Ishikawa (cell line): ENCODE measurements at regions not wholly inside any gene's neighbourhood (a gene's known extent, or its start where the extent isn't known, plus 50 kb on each side); places are given as distances from the start of the nearest gene placed in this dataset.

Experiments
- CEBPB ChIP-seq: IDR thresholded peaks from 2 replicates; pipeline ENCODE4 v1.6.1; 2012
- CREB1 ChIP-seq: IDR thresholded peaks from 2 replicates; pipeline ENCODE4 v1.6.1; 2012; ENCODE audit warnings: low read depth
- EGR1 ChIP-seq: IDR thresholded peaks from 2 replicates; pipeline ENCODE4 v1.6.1; 2012
- EP300 ChIP-seq: IDR thresholded peaks from 2 replicates; pipeline ENCODE4 v1.6.1; 2012; ENCODE audit warnings: borderline replicate concordance
- FOXM1 ChIP-seq: IDR thresholded peaks from 2 replicates; pipeline ENCODE4 v1.6.1; 2012; ENCODE audit warnings: low read depth, borderline replicate concordance
- NFIC ChIP-seq: IDR thresholded peaks from 2 replicates; pipeline ENCODE4 v1.6.1; 2012
- RAD21 ChIP-seq: IDR thresholded peaks from 2 replicates; pipeline ENCODE4 v1.6.1; 2012; ENCODE audit warnings: low read depth
- TAF1 ChIP-seq: IDR thresholded peaks from 2 replicates; pipeline ENCODE4 v1.6.1; 2012; ENCODE audit warnings: low read depth, mild to moderate bottlenecking
- TCF12 ChIP-seq: IDR thresholded peaks from 2 replicates; pipeline ENCODE4 v1.6.1; 2012; ENCODE audit warnings: low read depth
- TEAD4 ChIP-seq: IDR thresholded peaks from 2 replicates; pipeline ENCODE4 v1.6.1; 2012
- YY1 ChIP-seq: IDR thresholded peaks from 2 replicates; pipeline ENCODE4 v1.6.1; 2012; ENCODE audit warnings: low read depth
- ZBTB7A ChIP-seq: IDR thresholded peaks from 2 replicates; pipeline ENCODE4 v1.6.1; 2012; ENCODE audit warnings: low read depth
- TF ChIP-seq, protein P1 (sequence below): IDR thresholded peaks from 2 replicates; pipeline ENCODE4 v1.6.1; 2012
- TF ChIP-seq, protein P2 (sequence below): IDR thresholded peaks from 2 replicates; pipeline ENCODE4 v1.6.1; 2012; ENCODE audit warnings: low read depth, mild to moderate bottlenecking
- TF ChIP-seq, protein P3 (sequence below): IDR thresholded peaks from 2 replicates; pipeline ENCODE4 v1.6.1; 2012

GRCh38 chr6:126529637-126530362, 189.9 kb downstream of the CENPW start:
- TF ChIP-seq RAD21 = no peak
- no peak for TF ChIP-seq ZBTB7A
- TF ChIP-seq, protein P1, sequence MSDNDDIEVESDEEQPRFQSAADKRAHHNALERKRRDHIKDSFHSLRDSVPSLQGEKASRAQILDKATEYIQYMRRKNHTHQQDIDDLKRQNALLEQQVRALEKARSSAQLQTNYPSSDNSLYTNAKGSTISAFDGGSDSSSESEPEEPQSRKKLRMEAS = no peak
- no peak for TF ChIP-seq NFIC
- no peak for TF ChIP-seq CEBPB
- no peak for TF ChIP-seq EGR1
- TF ChIP-seq CREB1 = no peak
- no peak for TF ChIP-seq FOXM1
- no peak for TF ChIP-seq TAF1
- TF ChIP-seq TEAD4 = no peak
- TF ChIP-seq YY1 = no peak
- TF ChIP-seq, protein P2, sequence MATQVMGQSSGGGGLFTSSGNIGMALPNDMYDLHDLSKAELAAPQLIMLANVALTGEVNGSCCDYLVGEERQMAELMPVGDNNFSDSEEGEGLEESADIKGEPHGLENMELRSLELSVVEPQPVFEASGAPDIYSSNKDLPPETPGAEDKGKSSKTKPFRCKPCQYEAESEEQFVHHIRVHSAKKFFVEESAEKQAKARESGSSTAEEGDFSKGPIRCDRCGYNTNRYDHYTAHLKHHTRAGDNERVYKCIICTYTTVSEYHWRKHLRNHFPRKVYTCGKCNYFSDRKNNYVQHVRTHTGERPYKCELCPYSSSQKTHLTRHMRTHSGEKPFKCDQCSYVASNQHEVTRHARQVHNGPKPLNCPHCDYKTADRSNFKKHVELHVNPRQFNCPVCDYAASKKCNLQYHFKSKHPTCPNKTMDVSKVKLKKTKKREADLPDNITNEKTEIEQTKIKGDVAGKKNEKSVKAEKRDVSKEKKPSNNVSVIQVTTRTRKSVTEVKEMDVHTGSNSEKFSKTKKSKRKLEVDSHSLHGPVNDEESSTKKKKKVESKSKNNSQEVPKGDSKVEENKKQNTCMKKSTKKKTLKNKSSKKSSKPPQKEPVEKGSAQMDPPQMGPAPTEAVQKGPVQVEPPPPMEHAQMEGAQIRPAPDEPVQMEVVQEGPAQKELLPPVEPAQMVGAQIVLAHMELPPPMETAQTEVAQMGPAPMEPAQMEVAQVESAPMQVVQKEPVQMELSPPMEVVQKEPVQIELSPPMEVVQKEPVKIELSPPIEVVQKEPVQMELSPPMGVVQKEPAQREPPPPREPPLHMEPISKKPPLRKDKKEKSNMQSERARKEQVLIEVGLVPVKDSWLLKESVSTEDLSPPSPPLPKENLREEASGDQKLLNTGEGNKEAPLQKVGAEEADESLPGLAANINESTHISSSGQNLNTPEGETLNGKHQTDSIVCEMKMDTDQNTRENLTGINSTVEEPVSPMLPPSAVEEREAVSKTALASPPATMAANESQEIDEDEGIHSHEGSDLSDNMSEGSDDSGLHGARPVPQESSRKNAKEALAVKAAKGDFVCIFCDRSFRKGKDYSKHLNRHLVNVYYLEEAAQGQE = no peak
- TF ChIP-seq TCF12 = no peak
- TF ChIP-seq EP300 = no peak
- TF ChIP-seq, protein P3, sequence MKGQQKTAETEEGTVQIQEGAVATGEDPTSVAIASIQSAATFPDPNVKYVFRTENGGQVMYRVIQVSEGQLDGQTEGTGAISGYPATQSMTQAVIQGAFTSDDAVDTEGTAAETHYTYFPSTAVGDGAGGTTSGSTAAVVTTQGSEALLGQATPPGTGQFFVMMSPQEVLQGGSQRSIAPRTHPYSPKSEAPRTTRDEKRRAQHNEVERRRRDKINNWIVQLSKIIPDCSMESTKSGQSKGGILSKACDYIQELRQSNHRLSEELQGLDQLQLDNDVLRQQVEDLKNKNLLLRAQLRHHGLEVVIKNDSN = no peak

GRCh38 chr6:126530775-126531174, 190.9 kb downstream of the CENPW start:
- TF ChIP-seq TCF12 (no peak), CEBPB (no peak), TAF1 (no peak), TEAD4 (no peak)

DNA sequence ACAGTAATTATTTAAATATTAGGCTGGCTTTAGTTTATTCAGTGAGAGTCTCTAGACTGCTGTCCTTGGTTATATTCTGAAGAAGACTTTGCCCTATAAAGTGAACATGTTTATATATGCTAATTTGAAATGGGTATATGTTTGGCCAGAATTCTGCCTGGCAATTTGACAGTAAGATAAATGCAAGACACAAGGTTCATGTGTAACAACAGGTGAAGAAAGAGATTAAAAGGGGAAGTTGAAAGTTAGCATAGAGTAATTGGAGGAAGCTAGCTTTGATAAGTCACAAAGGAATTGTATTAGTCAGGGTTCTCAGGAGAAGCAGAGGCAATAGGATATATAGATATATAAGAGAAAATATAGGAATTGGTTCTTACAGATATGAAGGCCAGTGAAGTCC, 191.4 kb downstream of the CENPW start:
- TF ChIP-seq, protein P3 = no peak
- TF ChIP-seq EP300 (no peak), RAD21 (no peak), TAF1 (no peak), FOXM1 (no peak), EGR1 (no peak), NFIC (no peak), TCF12 (no peak), CEBPB (no peak), CREB1 (no peak), ZBTB7A (no peak), TEAD4 (no peak), YY1 (no peak)
- TF ChIP-seq, protein P2 = no peak
- TF ChIP-seq, protein P1 = no peak

DNA sequence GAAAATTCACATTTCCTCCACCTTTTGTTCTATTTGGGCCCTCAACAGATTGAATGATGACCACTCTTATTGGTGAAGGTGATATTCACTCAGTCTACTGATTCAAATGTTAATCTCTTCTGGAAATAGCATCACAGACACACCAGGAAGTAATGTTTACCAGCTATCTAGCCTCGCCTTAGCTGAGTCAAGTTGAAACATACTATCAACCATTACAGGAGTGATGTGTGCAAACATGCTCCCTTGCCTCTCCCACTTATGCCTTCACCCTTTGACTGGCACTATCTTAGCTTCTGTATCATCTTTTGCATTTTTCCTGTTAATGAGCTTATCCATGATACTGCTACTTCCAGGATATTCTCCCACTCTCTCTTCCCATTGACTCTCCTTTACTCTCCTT, 191.9 kb downstream of the CENPW start:
- TF ChIP-seq CREB1 = no peak
- TF ChIP-seq TAF1 = no peak
- TF ChIP-seq, protein P2 = no peak
- TF ChIP-seq YY1 = no peak
- TF ChIP-seq TEAD4 = no peak
- no peak for TF ChIP-seq CEBPB
- no peak for TF ChIP-seq EGR1
- no peak for TF ChIP-seq TCF12
- no peak for TF ChIP-seq RAD21
- no peak for TF ChIP-seq ZBTB7A
- TF ChIP-seq, protein P1 = no peak
- TF ChIP-seq, protein P3 = no peak
- no peak for TF ChIP-seq NFIC
- no peak for TF ChIP-seq FOXM1
- no peak for TF ChIP-seq EP300
